ENCODE measurements at regions not wholly inside any gene's neighbourhood (a gene's known extent, or its start where the extent isn't known, plus 50 kb on each side); places are given as distances from the start of the nearest gene placed in this dataset.

DNA sequence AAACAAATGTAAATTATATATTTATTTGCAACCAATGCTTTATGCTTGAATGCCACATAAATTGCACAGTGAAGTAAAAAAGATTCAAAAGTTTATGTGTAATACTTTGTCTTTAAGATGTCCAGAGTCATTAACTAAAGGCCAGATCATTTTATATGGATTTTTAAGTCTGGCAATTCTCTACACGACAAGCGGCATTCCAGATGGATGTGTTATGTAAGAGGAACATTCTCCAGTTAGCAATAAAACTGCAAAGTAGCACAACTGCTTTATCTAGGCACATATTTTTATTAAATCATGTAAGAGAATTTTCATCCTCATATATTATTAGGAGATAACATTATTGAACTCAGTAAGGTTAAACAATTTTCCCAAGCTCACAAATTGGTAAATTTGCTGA, 1717.7 kb upstream of the SEL1L start:
- no peaks in the 10 kb centered on the region for H3K36me3 ChIP-seq
- TF ChIP-seq, protein P1, sequence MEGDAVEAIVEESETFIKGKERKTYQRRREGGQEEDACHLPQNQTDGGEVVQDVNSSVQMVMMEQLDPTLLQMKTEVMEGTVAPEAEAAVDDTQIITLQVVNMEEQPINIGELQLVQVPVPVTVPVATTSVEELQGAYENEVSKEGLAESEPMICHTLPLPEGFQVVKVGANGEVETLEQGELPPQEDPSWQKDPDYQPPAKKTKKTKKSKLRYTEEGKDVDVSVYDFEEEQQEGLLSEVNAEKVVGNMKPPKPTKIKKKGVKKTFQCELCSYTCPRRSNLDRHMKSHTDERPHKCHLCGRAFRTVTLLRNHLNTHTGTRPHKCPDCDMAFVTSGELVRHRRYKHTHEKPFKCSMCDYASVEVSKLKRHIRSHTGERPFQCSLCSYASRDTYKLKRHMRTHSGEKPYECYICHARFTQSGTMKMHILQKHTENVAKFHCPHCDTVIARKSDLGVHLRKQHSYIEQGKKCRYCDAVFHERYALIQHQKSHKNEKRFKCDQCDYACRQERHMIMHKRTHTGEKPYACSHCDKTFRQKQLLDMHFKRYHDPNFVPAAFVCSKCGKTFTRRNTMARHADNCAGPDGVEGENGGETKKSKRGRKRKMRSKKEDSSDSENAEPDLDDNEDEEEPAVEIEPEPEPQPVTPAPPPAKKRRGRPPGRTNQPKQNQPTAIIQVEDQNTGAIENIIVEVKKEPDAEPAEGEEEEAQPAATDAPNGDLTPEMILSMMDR (IDR thresholded peaks at IDR 0.05) = no peak
- ATAC-seq (no peak), FAIRE-seq (no peak), DNase-seq (no peak)
- no peaks in the 10 kb centered on the region for H3K4me1 ChIP-seq
- no peaks in the 10 kb centered on the region for H3K27me3 ChIP-seq
- H3K4me3 ChIP-seq = no peak overlapping the region
- H3K9me3 ChIP-seq = no peaks in the 10 kb centered on the region
- intact Hi-C loops (cut with DNase I) = no loop called here
- WGBS, 2 donors = 51 to 57% methylated on average over 2 of the region's 2 CpGs
- no peak overlapping the region for H3K27ac ChIP-seq

DNA sequence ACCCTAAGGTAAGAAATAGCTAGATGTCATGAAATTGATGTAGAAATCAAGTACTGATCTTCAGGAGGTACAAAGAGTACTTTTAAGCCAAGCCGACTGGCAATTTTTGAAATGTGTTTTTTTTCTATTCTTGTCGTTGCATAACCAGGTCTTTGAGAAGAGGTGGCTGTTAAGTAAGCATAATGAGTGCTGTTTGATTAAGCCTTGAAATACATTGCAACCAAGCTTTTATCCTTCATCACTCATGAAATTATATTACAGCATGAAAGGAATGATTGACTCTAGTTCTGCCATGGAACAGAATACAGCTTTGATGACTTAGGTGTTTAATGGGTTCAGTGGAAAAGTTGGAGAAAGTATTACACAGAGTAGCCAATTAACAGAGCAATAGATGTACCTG, 1720.2 kb upstream of the SEL1L start:
- no peak for DNase-seq

DNA sequence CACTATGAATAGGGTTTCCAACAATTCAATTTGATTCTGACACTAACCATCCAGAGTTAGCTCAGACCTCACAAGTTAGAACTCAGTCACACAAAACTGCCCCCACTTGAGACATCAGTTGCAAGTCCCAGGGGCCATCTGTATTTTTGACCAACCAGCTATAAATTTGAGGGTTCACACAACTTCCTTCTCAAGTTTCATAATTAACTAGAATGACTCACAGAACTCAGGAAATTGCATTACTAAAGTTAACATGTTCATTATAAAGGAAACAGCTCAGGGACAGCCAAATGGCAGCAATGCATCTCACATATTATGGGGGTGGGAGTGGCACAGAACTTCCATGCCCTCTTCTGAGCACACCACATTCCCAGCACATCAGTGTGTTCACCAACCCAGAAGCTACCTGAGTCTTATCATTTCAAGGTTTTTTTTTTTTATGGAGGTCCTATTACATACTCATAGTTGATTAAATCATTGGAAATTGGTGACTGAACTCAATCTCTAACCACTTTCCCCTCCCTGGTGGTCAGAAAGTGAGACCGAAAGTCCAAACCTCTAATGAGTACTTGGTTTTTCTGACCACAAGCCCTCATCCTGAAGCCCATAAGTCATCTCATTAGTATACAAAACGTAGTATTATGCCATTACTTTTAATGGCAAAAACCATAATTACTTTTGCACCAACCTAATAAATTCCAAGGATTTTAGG, 1721.5 kb upstream of the SEL1L start:
- Histone ChIP-seq H3K4me1 (no peaks in the 10 kb centered on the region), H3K9me3 (no peaks in the 10 kb centered on the region), H3K27me3 (no peaks in the 10 kb centered on the region), H3K36me3 (no peaks in the 10 kb centered on the region), H3K27ac (no peak overlapping the region), H3K4me3 (no peak overlapping the region)
- intact Hi-C loops (cut with DNase I) = no loop called here
- ATAC-seq (no peak), FAIRE-seq (no peak), DNase-seq (no peak)
- 70 to 76% methylated on average over 2 of the region's 2 CpGs for WGBS, 2 donors
- TF ChIP-seq, protein P1 (IDR thresholded peaks at IDR 0.05) = no peak

More for the DNA sequence above, 1720.2 kb upstream of the SEL1L start:
- TF ChIP-seq, protein P1 (IDR thresholded peaks at IDR 0.05) = no peak
- ATAC-seq (no peak), FAIRE-seq (no peak)
- Histone ChIP-seq H3K4me3 (no peak overlapping the region), H3K4me1 (no peaks in the 10 kb centered on the region), H3K36me3 (no peaks in the 10 kb centered on the region), H3K27me3 (no peaks in the 10 kb centered on the region), H3K27ac (no peak overlapping the region), H3K9me3 (no peaks in the 10 kb centered on the region)
- WGBS, 2 donors = 46 to 55% methylated on average over 2 of the region's 2 CpGs
- intact Hi-C loops (cut with DNase I) = no loop called here

DNA sequence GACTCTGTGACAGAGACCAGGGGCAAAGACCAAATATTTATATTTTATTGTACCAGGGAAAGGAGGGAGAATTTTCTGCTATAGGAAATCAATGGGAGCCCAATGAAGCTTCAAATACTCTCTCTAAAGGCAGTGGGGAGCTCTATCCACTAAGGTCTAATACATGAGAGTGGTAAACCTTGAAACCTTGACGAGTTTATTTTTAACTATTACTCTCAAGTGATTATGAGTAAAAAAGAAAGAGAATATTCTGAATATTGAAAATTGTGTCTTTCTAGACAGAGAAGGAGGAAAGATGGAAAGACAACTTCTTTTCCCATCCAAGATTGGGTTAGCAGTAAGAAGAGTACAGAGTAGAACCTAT, 1722.1 kb upstream of the SEL1L start:
- Histone ChIP-seq H3K4me1 (no peaks in the 10 kb centered on the region), H3K27ac (no peak overlapping the region), H3K9me3 (no peaks in the 10 kb centered on the region), H3K4me3 (no peak overlapping the region), H3K36me3 (no peaks in the 10 kb centered on the region), H3K27me3 (no peaks in the 10 kb centered on the region)
- intact Hi-C loops (cut with DNase I) = no loop called here
- FAIRE-seq = no peak
- 58 to 80% methylated on average over 1 of the region's 1 CpG for WGBS, 2 donors
- no peak for DNase-seq
- TF ChIP-seq, protein P1 (IDR thresholded peaks at IDR 0.05) = no peak
- no peak for ATAC-seq
